K562 (cell line): ENCODE measurements at regions not wholly inside any gene's neighbourhood (a gene's known extent, or its start where the extent isn't known, plus 50 kb on each side); places are given as distances from the start of the nearest gene placed in this dataset.

Source experiments
- ADNP ChIP-seq: fragments of 200-800 bp; sonication (Bioruptor generic); IDR thresholded peaks from 2 replicates; pipeline ENCODE4 v1.6.1; 2016; ENCODE audit warnings: missing genetic modification characterization, missing compliant biosample characterization
- BACH1 ChIP-seq: fragments of 200-800 bp; sonication (Bioruptor generic); IDR thresholded peaks from 2 replicates; pipeline ENCODE4 v1.6.1; 2016; ENCODE audit warnings: missing genetic modification characterization, missing compliant biosample characterization
- CAMTA2 ChIP-seq: fragments of 250-450 bp; sonication (Bioruptor Pico); conservative IDR thresholded peaks from 2 replicates; pipeline ENCODE4 v1.5.1; 2022
- ERF ChIP-seq: fragments of 450-650 bp; formaldehyde crosslinking; IDR thresholded peaks from 2 replicates; pipeline ENCODE4 v1.4.0; 2020; ENCODE audit warnings: mild to moderate bottlenecking, mixed read lengths
- FUS ChIP-seq: fragments of 200-400 bp; formaldehyde crosslinking; optimal IDR thresholded peaks from 2 replicates; pipeline ENCODE3; 2017; ENCODE audit warnings: low read depth, low read length
- HCFC1 ChIP-seq: IDR thresholded peaks from 2 replicates; pipeline ENCODE4 v1.6.1; 2012; ENCODE audit warnings: low read depth, low read length, improper control_type of control experiment
- IRF2 ChIP-seq: sonication (generic); formaldehyde crosslinking; IDR thresholded peaks from 2 replicates; pipeline ENCODE4 v1.8.1; 2022; ENCODE audit warnings: mild to moderate bottlenecking, missing genetic modification reagents
- MECOM ChIP-seq: fragments of 250-450 bp; sonication (Bioruptor Pico); IDR thresholded peaks from 2 replicates; pipeline ENCODE4 v1.8.0; 2022; ENCODE audit warnings: inconsistent platforms
- PCBP1 ChIP-seq: fragments of 200-400 bp; formaldehyde crosslinking; IDR thresholded peaks from 2 replicates; pipeline ENCODE4 v1.6.1; 2018; ENCODE audit warnings: mild to moderate bottlenecking, low read depth, low read length; ENCODE audit not compliant: poor library complexity, severe bottlenecking
- SMAD2 ChIP-seq: fragments of 150-350 bp; IDR thresholded peaks from 2 replicates; pipeline ENCODE4 v1.6.1; 2014; ENCODE audit warnings: low read depth, mild to moderate bottlenecking, low read length
- SMC3 ChIP-seq: conservative IDR thresholded peaks from 2 replicates; pipeline ENCODE4 v1.6.1; 2011; ENCODE audit warnings: low read depth, low read length, improper control_type of control experiment; ENCODE audit not compliant: insufficient read depth
- THRAP3 ChIP-seq: fragments of 450-650 bp; IDR thresholded peaks from 2 replicates; pipeline ENCODE4 v1.6.1; 2016; ENCODE audit warnings: mild to moderate bottlenecking, inconsistent platforms, borderline replicate concordance
- ZNF764 ChIP-seq: fragments of 250-450 bp; sonication (Bioruptor Pico); IDR thresholded peaks from 2 replicates; pipeline ENCODE4 v1.4.0; 2020; ENCODE audit warnings: low read depth, mild to moderate bottlenecking, moderate library complexity
- ZNF778 ChIP-seq: fragments of 450-650 bp; formaldehyde crosslinking; IDR thresholded peaks from 2 replicates; pipeline ENCODE4 v1.4.0; 2020; ENCODE audit warnings: mild to moderate bottlenecking, moderate library complexity
- TF ChIP-seq, protein P1 (sequence below): sonication (generic); formaldehyde crosslinking; IDR thresholded peaks from 2 replicates; pipeline ENCODE4 v1.8.1; 2023; ENCODE audit warnings: mild to moderate bottlenecking, missing genetic modification reagents
- TF ChIP-seq, protein P2 (sequence below): fragments of 200-600 bp; sonication (generic); IDR thresholded peaks from one replicate; pipeline ENCODE4 v1.6.1; 2012; ENCODE audit warnings: mild to moderate bottlenecking, low read depth, low read length, inconsistent platforms

DNA sequence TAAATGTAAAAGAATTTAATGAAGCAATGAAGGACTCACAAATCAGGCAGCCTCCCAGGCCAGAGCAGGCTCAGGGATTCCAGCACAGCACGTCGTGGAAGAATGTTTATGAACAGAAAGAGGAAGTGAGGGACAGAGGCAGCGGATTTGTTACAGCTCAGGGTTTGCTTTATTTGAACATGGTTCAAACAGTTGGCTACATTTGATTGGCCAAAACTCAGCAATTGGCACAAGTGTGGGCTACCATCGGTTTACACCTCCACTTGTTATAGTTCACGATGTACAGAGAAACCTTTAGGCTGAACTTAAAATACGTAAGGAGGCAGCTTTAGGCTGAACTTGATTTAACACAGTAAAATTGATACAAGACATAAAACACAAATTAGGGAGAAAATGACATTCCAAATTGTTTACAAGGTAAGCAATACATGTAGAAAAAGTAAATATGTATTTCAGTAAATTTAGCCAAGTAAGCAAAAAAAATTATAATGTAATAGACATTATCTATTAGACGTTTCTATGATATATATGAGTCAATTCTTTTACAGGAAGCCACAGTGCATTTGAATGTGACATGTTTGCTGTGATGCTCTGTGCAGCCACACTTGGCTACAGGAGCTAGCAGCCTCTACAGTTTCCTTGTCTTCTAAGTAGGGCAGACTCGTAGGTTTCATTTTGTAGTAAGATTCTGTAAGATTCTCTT, 126.5 kb downstream of the ADSS2 start (continued):
- TF ChIP-seq CAMTA2 (CRISPR knock-in tag) (peak; percentile 86), SMC3 (no peak), ADNP (tag) (peak; percentile 72; the same call in 1 of the 2 replicates), PCBP1 (no peak), ZNF764 (CRISPR knock-in tag) (no peak), HCFC1 (no peak), SMAD2 (no peak), ZNF778 (CRISPR knock-in tag) (no peak), MECOM (0 out of 2 replicates have a peak, but pooled peaks have one; percentile 19), THRAP3 (no peak), BACH1 (tag) (peak; percentile 29; the same call in 1 of the 2 replicates), FUS (no peak), IRF2 (CRISPR knock-in tag) (no peak), ERF (CRISPR knock-in tag) (peak; percentile 69; the same call in 1 of the 2 replicates)
- TF ChIP-seq, protein P1, sequence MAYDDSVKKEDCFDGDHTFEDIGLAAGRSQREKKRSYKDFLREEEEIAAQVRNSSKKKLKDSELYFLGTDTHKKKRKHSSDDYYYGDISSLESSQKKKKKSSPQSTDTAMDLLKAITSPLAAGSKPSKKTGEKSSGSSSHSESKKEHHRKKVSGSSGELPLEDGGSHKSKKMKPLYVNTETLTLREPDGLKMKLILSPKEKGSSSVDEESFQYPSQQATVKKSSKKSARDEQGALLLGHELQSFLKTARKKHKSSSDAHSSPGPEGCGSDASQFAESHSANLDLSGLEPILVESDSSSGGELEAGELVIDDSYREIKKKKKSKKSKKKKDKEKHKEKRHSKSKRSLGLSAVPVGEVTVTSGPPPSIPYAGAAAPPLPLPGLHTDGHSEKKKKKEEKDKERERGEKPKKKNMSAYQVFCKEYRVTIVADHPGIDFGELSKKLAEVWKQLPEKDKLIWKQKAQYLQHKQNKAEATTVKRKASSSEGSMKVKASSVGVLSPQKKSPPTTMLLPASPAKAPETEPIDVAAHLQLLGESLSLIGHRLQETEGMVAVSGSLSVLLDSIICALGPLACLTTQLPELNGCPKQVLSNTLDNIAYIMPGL (CRISPR knock-in tag), result no peak
- TF ChIP-seq, protein P2, sequence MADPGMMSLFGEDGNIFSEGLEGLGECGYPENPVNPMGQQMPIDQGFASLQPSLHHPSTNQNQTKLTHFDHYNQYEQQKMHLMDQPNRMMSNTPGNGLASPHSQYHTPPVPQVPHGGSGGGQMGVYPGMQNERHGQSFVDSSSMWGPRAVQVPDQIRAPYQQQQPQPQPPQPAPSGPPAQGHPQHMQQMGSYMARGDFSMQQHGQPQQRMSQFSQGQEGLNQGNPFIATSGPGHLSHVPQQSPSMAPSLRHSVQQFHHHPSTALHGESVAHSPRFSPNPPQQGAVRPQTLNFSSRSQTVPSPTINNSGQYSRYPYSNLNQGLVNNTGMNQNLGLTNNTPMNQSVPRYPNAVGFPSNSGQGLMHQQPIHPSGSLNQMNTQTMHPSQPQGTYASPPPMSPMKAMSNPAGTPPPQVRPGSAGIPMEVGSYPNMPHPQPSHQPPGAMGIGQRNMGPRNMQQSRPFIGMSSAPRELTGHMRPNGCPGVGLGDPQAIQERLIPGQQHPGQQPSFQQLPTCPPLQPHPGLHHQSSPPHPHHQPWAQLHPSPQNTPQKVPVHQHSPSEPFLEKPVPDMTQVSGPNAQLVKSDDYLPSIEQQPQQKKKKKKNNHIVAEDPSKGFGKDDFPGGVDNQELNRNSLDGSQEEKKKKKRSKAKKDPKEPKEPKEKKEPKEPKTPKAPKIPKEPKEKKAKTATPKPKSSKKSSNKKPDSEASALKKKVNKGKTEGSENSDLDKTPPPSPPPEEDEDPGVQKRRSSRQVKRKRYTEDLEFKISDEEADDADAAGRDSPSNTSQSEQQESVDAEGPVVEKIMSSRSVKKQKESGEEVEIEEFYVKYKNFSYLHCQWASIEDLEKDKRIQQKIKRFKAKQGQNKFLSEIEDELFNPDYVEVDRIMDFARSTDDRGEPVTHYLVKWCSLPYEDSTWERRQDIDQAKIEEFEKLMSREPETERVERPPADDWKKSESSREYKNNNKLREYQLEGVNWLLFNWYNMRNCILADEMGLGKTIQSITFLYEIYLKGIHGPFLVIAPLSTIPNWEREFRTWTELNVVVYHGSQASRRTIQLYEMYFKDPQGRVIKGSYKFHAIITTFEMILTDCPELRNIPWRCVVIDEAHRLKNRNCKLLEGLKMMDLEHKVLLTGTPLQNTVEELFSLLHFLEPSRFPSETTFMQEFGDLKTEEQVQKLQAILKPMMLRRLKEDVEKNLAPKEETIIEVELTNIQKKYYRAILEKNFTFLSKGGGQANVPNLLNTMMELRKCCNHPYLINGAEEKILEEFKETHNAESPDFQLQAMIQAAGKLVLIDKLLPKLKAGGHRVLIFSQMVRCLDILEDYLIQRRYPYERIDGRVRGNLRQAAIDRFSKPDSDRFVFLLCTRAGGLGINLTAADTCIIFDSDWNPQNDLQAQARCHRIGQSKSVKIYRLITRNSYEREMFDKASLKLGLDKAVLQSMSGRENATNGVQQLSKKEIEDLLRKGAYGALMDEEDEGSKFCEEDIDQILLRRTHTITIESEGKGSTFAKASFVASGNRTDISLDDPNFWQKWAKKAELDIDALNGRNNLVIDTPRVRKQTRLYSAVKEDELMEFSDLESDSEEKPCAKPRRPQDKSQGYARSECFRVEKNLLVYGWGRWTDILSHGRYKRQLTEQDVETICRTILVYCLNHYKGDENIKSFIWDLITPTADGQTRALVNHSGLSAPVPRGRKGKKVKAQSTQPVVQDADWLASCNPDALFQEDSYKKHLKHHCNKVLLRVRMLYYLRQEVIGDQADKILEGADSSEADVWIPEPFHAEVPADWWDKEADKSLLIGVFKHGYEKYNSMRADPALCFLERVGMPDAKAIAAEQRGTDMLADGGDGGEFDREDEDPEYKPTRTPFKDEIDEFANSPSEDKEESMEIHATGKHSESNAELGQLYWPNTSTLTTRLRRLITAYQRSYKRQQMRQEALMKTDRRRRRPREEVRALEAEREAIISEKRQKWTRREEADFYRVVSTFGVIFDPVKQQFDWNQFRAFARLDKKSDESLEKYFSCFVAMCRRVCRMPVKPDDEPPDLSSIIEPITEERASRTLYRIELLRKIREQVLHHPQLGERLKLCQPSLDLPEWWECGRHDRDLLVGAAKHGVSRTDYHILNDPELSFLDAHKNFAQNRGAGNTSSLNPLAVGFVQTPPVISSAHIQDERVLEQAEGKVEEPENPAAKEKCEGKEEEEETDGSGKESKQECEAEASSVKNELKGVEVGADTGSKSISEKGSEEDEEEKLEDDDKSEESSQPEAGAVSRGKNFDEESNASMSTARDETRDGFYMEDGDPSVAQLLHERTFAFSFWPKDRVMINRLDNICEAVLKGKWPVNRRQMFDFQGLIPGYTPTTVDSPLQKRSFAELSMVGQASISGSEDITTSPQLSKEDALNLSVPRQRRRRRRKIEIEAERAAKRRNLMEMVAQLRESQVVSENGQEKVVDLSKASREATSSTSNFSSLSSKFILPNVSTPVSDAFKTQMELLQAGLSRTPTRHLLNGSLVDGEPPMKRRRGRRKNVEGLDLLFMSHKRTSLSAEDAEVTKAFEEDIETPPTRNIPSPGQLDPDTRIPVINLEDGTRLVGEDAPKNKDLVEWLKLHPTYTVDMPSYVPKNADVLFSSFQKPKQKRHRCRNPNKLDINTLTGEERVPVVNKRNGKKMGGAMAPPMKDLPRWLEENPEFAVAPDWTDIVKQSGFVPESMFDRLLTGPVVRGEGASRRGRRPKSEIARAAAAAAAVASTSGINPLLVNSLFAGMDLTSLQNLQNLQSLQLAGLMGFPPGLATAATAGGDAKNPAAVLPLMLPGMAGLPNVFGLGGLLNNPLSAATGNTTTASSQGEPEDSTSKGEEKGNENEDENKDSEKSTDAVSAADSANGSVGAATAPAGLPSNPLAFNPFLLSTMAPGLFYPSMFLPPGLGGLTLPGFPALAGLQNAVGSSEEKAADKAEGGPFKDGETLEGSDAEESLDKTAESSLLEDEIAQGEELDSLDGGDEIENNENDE, result no peak
